HEK293 (cell line): ENCODE measurements at regions not wholly inside any gene's neighbourhood (a gene's known extent, or its start where the extent isn't known, plus 50 kb on each side); places are given as distances from the start of the nearest gene placed in this dataset.

Experiments
- CTCF ChIA-PET: fragments of 350-600 bp; formaldehyde crosslinking; extraction: SDS; loops from one replicate; lab custom pipeline; 2021; ENCODE audit warnings: antibody characterized with exemption; lab: Yijun Ruan, JAX
- POLR2A ChIA-PET: fragments of 300-600 bp; formaldehyde crosslinking; extraction: SDS; loops from one replicate; lab custom pipeline; 2020; ENCODE audit warnings: antibody characterized with exemption, inconsistent platforms; lab: Yijun Ruan, JAX
- H3K27ac ChIP-seq: fragments of 200-500 bp; sonication (Bioruptor generic); 2 replicates; pipeline ENCODE4 v1.5.1; 2014; ENCODE audit warnings: low read depth, low read length, control low read depth, inconsistent platforms; ENCODE audit errors: extremely low read depth
- H3K36me3 ChIP-seq, 2 experiments: fragments of 200-500 bp in 1 of 2; sonication (Bioruptor generic) in 1 of 2; 1 replicate in 1 of 2; 2 replicates in 1 of 2; pipeline ENCODE4 v1.5.1; 2014 to 2017; ENCODE audit warnings: inconsistent platforms in 2 of 2, low read length in 2 of 2; ENCODE audit not compliant: control insufficient read depth in 2 of 2, insufficient read depth in 1 of 2
- H3K4me1 ChIP-seq: fragments of 200-500 bp; sonication (Bioruptor generic); 2 replicates; pipeline ENCODE4 v1.5.1; 2014; ENCODE audit warnings: mild to moderate bottlenecking, low read length, inconsistent platforms; ENCODE audit not compliant: control insufficient read depth, insufficient read depth
- H3K4me3 ChIP-seq: 2 replicates; pipeline ENCODE4 v1.5.1; 2011; ENCODE audit warnings: low read depth, mild to moderate bottlenecking, control low read depth, low read length, moderate library complexity
- H3K9me3 ChIP-seq: fragments of 200-500 bp; sonication (Bioruptor generic); 2 replicates; pipeline ENCODE4 v1.5.1; 2014; ENCODE audit warnings: low read depth, low read length, inconsistent platforms; ENCODE audit not compliant: control insufficient read depth, insufficient read depth
- IKZF3 ChIP-seq: fragments of 450-650 bp; IDR thresholded peaks from 2 replicates; pipeline ENCODE4 v1.5.0; 2018; ENCODE audit warnings: missing biosample characterization, mild to moderate bottlenecking, missing genetic modification characterization, moderate library complexity
- KLF16 ChIP-seq: fragments of 450-650 bp; formaldehyde crosslinking; IDR thresholded peaks from 2 replicates; pipeline ENCODE4 v1.5.1; 2017; ENCODE audit warnings: missing biosample characterization, missing genetic modification characterization
- KLF7 ChIP-seq: fragments of 450-650 bp; formaldehyde crosslinking; IDR thresholded peaks from 2 replicates; pipeline ENCODE4 v1.5.1; 2016; ENCODE audit warnings: missing biosample characterization, missing genetic modification characterization, borderline replicate concordance
- OSR2 ChIP-seq: fragments of 450-650 bp; formaldehyde crosslinking; IDR thresholded peaks from 2 replicates; pipeline ENCODE4 v1.5.1; 2016; ENCODE audit warnings: missing biosample characterization, missing genetic modification characterization
- SALL2 ChIP-seq: fragments of 450-650 bp; formaldehyde crosslinking; IDR thresholded peaks from 2 replicates; pipeline ENCODE4 v1.5.0; 2017; ENCODE audit warnings: missing biosample characterization, mild to moderate bottlenecking, missing genetic modification characterization, borderline replicate concordance
- SCRT1 ChIP-seq: fragments of 450-650 bp; formaldehyde crosslinking; IDR thresholded peaks from 2 replicates; pipeline ENCODE4 v1.5.1; 2016; ENCODE audit warnings: missing biosample characterization, missing genetic modification characterization, borderline replicate concordance
- TCF7L2 ChIP-seq: IDR thresholded peaks from 2 replicates; pipeline ENCODE4 v1.6.1; 2011; ENCODE audit warnings: low read depth, mild to moderate bottlenecking, inconsistent platforms, low read length, moderate library complexity, borderline replicate concordance
- YY1 ChIP-seq: fragments of 450-650 bp; formaldehyde crosslinking; IDR thresholded peaks from 2 replicates; pipeline ENCODE4 v1.5.1; 2018; ENCODE audit warnings: missing biosample characterization, missing genetic modification characterization
- ZFHX2 ChIP-seq: fragments of 450-650 bp; formaldehyde crosslinking; conservative IDR thresholded peaks from 2 replicates; pipeline ENCODE4 v1.5.1; 2016; ENCODE audit warnings: missing biosample characterization, missing genetic modification characterization
- ZNF184 ChIP-seq: fragments of 450-650 bp; IDR thresholded peaks from 2 replicates; pipeline ENCODE4 v1.5.1; 2018; ENCODE audit warnings: missing biosample characterization, mild to moderate bottlenecking, missing genetic modification characterization
- ZNF266 ChIP-seq: fragments of 450-650 bp; formaldehyde crosslinking; IDR thresholded peaks from 2 replicates; pipeline ENCODE4 v1.5.1; 2016; ENCODE audit warnings: missing biosample characterization, missing genetic modification characterization, low read depth
- ZNF433 ChIP-seq: fragments of 450-650 bp; formaldehyde crosslinking; IDR thresholded peaks from 2 replicates; pipeline ENCODE4 v1.5.1; 2016; ENCODE audit warnings: missing biosample characterization, missing genetic modification characterization, low read depth
- ZNF560 ChIP-seq: fragments of 450-650 bp; formaldehyde crosslinking; IDR thresholded peaks from 2 replicates; pipeline ENCODE4 v1.5.1; 2017; ENCODE audit warnings: missing biosample characterization, missing genetic modification characterization, borderline replicate concordance
- ZNF76 ChIP-seq: fragments of 450-650 bp; formaldehyde crosslinking; IDR thresholded peaks from 2 replicates; pipeline ENCODE4; 2016; ENCODE audit warnings: low read depth, missing biosample characterization, missing genetic modification characterization, borderline replicate concordance
- ZNF777 ChIP-seq: fragments of 450-650 bp; formaldehyde crosslinking; IDR thresholded peaks from 2 replicates; pipeline ENCODE4 v1.5.1; 2017; ENCODE audit warnings: missing biosample characterization, missing genetic modification characterization, borderline replicate concordance
- ZXDB ChIP-seq: fragments of 450-650 bp; formaldehyde crosslinking; IDR thresholded peaks from 2 replicates; pipeline ENCODE4 v1.5.1; 2016; ENCODE audit warnings: missing biosample characterization, missing genetic modification characterization
- TF ChIP-seq, protein P1 (sequence below): fragments of 450-650 bp; formaldehyde crosslinking; IDR thresholded peaks from 2 replicates; pipeline ENCODE4 v1.5.1; 2016; ENCODE audit warnings: missing biosample characterization, missing genetic modification characterization
- TF ChIP-seq, protein P2 (sequence below): fragments of 450-650 bp; formaldehyde crosslinking; IDR thresholded peaks from 2 replicates; pipeline ENCODE4 v1.5.1; 2017; ENCODE audit warnings: missing biosample characterization, mild to moderate bottlenecking, missing genetic modification characterization, moderate library complexity
- TF ChIP-seq, protein P3 (sequence below): fragments of 450-650 bp; formaldehyde crosslinking; IDR thresholded peaks from 2 replicates; pipeline ENCODE4 v1.5.1; 2017; ENCODE audit warnings: missing biosample characterization, missing genetic modification characterization
- TF ChIP-seq, protein P4 (sequence below): fragments of 450-650 bp; formaldehyde crosslinking; conservative IDR thresholded peaks from 2 replicates; pipeline ENCODE4 v1.5.1; 2016; ENCODE audit warnings: low read depth, missing biosample characterization, missing genetic modification characterization
- TF ChIP-seq, protein P5 (sequence below): fragments of 450-650 bp; formaldehyde crosslinking; IDR thresholded peaks from 2 replicates; pipeline ENCODE4 v1.5.1; 2016; ENCODE audit warnings: missing biosample characterization, missing genetic modification characterization

DNA sequence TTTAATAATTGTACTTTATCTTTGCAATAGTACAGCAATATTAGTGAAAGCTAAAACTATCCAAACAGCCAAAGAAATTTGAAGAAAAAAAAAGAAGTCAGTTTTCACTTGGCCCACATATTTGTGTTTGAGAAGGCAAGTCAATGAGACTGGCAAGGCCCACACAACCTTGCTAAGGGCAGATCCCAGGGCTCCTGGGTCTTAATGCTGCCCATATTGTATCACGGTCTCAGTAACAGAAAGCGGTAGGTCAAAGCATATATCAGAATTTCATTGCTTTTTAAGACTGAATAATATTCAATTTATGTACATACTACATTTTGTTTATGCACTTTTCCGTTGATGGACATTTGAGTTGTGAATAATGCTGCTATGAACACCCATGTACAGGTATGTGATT, 262.0 kb upstream of the TOPAZ1 start:
- CTCF ChIA-PET = no interaction called here
- H3K4me1 ChIP-seq = no peaks in the 10 kb centered on the region
- TF ChIP-seq TCF7L2 = no peak
- no peak for TF ChIP-seq KLF7 (tag by site-specific recombination)
- no peak for TF ChIP-seq KLF16 (tag by site-specific recombination)
- no peak for TF ChIP-seq SALL2 (tag by site-specific recombination)
- TF ChIP-seq ZXDB (tag by site-specific recombination) = no peak
- TF ChIP-seq, protein P1, sequence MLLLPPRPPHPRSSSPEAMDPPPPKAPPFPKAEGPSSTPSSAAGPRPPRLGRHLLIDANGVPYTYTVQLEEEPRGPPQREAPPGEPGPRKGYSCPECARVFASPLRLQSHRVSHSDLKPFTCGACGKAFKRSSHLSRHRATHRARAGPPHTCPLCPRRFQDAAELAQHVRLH (tag by site-specific recombination) = no peak
- TF ChIP-seq ZNF266 = no peak
- TF ChIP-seq ZNF184 (tag by site-specific recombination) = no peak
- TF ChIP-seq, protein P2, sequence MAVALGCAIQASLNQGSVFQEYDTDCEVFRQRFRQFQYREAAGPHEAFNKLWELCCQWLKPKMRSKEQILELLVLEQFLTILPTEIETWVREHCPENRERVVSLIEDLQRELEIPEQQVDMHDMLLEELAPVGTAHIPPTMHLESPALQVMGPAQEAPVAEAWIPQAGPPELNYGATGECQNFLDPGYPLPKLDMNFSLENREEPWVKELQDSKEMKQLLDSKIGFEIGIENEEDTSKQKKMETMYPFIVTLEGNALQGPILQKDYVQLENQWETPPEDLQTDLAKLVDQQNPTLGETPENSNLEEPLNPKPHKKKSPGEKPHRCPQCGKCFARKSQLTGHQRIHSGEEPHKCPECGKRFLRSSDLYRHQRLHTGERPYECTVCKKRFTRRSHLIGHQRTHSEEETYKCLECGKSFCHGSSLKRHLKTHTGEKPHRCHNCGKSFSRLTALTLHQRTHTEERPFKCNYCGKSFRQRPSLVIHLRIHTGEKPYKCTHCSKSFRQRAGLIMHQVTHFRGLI = no peak
- TF ChIP-seq, protein P3, sequence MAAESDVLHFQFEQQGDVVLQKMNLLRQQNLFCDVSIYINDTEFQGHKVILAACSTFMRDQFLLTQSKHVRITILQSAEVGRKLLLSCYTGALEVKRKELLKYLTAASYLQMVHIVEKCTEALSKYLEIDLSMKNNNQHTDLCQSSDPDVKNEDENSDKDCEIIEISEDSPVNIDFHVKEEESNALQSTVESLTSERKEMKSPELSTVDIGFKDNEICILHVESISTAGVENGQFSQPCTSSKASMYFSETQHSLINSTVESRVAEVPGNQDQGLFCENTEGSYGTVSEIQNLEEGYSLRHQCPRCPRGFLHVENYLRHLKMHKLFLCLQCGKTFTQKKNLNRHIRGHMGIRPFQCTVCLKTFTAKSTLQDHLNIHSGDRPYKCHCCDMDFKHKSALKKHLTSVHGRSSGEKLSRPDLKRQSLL = no peak
- TF ChIP-seq SCRT1 (tag by site-specific recombination) = no peak
- TF ChIP-seq, protein P4, sequence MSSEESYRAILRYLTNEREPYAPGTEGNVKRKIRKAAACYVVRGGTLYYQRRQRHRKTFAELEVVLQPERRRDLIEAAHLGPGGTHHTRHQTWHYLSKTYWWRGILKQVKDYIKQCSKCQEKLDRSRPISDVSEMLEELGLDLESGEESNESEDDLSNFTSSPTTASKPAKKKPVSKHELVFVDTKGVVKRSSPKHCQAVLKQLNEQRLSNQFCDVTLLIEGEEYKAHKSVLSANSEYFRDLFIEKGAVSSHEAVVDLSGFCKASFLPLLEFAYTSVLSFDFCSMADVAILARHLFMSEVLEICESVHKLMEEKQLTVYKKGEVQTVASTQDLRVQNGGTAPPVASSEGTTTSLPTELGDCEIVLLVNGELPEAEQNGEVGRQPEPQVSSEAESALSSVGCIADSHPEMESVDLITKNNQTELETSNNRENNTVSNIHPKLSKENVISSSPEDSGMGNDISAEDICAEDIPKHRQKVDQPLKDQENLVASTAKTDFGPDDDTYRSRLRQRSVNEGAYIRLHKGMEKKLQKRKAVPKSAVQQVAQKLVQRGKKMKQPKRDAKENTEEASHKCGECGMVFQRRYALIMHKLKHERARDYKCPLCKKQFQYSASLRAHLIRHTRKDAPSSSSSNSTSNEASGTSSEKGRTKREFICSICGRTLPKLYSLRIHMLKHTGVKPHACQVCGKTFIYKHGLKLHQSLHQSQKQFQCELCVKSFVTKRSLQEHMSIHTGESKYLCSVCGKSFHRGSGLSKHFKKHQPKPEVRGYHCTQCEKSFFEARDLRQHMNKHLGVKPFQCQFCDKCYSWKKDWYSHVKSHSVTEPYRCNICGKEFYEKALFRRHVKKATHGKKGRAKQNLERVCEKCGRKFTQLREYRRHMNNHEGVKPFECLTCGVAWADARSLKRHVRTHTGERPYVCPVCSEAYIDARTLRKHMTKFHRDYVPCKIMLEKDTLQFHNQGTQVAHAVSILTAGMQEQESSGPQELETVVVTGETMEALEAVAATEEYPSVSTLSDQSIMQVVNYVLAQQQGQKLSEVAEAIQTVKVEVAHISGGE (tag by site-specific recombination) = no peak
- no peak for TF ChIP-seq YY1 (tag by site-specific recombination)
- TF ChIP-seq OSR2 = no peak
- no peak for TF ChIP-seq ZNF777 (tag by site-specific recombination)
- no peak for TF ChIP-seq ZFHX2 (tag by site-specific recombination)
- TF ChIP-seq, all 188 proteins: peak for 0
- no peaks in the 10 kb centered on the region for H3K36me3 ChIP-seq
- no peaks in the 10 kb centered on the region for H3K9me3 ChIP-seq
- H3K27ac ChIP-seq = no peak overlapping the region
- H3K4me3 ChIP-seq = no peak overlapping the region
- POLR2A ChIA-PET = no interaction called here

DNA sequence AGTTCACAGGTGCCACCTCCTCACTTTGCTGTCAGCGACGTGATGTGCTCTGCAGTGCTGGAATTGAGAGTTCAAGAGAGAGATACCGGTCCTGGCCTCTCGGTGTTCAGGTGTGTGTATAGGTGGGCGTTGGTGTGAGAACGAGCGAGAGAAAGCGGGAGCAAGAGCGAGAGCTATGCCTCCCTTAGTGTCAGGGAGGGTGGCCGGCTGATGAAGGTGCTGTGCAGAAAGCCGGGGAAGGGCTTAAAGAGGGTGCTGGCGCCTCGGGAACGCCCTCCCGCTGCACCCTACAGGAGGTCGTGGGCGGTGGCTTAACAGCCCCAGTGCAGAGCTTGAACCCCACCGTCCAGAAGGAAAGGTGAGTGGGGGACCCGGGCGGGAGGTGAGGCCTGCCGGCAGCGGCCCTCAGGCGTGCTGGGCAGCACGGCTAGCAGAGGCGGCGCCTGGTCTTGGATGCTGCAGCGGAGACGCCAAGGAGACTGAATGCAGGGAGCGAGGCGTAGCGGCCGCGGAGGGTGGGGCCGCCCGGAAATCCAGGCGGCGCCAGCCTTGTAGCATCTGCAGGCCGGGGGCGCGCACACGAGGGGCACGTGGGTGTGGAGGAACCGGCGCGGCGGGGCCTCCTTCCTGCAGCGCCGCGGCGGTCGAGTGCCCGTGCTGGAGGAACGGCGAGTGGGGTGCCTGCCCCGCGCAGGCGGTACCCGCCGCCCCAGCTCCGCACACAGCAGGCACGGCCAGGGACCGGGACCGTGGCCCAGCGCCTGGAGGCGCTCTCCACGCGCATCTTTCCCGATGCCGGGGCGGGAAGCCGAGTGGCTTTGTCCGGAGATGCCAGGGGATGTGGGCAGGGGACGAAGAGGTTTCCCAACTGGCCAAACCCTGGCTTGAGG, 246.8 kb upstream of the TOPAZ1 start:
- Histone ChIP-seq H3K4me3 (peak overlapping the region; percentile 38), H3K36me3 (no peaks in the 10 kb centered on the region), H3K9me3 (no peaks in the 10 kb centered on the region), H3K27ac (no peak overlapping the region; the same call in 1 of the 2 replicates), H3K4me1 (no peaks in the 10 kb centered on the region; the same call in 1 of the 2 replicates)
- POLR2A ChIA-PET = no interaction called here
- CTCF ChIA-PET = interaction anchor here (0.7 to 1.2 kb wide), 6 partner anchors 31 to 226 kb away, joined by 3 to 4 read pairs (median 3); no protein-coding TSS in a partner anchor
- TF ChIP-seq ZNF433 (no peak), IKZF3 (no peak), ZNF560 (no peak), YY1 (tag by site-specific recombination) (no peak), ZNF76 (tag by site-specific recombination) (no peak)
- TF ChIP-seq, protein P5, sequence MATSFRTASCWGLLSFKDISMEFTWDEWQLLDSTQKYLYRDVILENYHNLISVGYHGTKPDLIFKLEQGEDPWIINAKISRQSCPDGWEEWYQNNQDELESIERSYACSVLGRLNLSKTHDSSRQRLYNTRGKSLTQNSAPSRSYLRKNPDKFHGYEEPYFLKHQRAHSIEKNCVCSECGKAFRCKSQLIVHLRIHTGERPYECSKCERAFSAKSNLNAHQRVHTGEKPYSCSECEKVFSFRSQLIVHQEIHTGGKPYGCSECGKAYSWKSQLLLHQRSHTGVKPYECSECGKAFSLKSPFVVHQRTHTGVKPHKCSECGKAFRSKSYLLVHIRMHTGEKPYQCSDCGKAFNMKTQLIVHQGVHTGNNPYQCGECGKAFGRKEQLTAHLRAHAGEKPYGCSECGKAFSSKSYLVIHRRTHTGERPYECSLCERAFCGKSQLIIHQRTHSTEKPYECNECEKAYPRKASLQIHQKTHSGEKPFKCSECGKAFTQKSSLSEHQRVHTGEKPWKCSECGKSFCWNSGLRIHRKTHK = no peak
